NCI-H1930 (cell line): ENCODE measurements at regions not wholly inside any gene's neighbourhood (a gene's known extent, or its start where the extent isn't known, plus 50 kb on each side); places are given as distances from the start of the nearest gene placed in this dataset.

Experiments
- DNase-seq, 2 experiments: peaks; one replicate each; lab custom pipeline; 2025; lab: John Stamatoyannopoulos, UW

DNA sequence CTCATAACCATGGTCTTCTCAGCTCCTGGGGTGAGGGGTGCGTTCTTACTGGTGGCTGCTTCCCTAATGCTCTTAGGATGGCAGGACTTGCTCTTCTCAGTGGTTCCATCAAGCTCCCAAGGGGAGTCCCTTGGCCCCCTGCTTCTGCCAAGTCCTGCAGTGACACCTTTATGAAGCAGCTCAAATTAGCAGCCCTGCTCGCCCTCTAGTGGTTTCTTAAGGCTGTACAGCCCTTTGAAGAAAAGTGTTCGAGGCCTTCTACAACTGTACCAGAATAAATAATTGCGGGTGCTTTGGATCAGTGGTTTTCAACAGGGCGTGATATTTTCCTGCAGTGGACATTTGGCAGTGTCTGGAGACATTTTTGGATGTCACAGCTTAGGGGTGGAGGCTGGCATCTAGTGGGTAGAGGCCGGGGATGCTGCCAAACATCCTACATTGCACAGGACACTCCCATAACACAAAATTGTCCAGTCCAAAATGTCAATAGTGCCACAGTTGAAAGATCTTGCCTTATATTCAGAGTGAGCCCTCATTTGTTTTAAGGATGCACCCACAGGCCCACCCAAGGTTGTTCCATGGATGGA lies 204.7 kb upstream of the S100G start:
- DNase-seq, result peak in 1 of 2 experiments; percentile 4

DNA sequence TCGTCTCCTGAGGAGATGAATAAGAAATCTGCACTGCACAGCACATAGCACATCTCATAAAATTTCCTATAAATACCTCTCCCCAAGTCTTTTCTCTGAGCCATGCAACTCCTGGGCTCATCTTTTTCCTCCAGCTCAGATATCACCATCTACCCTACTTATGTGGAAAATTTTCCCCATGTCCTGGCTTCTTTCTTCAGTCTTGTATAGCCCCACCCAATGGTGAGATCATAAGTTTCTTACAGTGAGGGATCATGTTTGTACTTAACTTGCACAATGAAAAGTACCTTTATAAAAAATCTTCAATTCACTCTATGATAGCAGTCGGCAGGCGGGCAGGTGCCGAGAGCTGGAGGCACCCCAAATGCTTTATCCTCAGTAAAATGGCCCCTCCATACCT lies 198.6 kb upstream of the S100G start:
- DNase-seq, result no peak

DNA sequence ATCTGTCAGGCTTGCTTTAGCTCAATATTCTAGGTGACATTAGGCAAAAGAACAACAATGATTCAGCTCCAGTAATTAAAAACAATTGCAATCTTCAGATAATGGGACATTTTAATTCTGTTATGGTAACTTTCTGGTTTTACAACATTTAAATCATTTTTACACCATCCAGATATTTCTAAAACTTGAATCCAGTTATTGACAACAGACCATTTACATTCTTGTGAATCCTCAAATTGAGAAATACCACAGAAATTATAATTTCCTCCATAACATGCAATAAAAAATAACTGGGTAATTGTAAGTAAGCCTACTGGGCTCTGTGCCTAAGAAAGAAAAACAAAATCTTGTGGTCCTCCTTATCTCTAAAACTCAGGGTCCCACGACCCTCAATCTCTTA lies 195.0 kb upstream of the S100G start:
- DNase-seq, result no peak

DNA sequence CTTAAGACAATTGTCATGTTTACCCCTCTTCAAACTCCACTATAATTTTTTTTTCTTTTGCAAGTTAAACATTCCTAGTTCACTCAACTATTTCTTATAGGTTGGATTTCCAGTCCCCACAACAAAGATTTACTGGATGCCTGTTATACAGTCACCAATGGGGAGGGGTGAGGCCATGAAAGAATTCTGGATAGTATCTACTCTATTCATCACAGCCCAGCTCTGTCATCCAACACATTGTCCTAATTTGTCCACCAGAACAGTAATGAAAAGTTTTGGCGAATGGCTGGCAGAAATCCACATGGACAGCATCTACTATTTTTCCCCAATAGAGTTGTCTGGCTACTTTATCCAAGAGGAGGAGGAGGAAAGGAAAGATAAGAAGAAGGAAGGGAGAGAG lies 192.7 kb upstream of the S100G start:
- DNase-seq, result no peak

DNA sequence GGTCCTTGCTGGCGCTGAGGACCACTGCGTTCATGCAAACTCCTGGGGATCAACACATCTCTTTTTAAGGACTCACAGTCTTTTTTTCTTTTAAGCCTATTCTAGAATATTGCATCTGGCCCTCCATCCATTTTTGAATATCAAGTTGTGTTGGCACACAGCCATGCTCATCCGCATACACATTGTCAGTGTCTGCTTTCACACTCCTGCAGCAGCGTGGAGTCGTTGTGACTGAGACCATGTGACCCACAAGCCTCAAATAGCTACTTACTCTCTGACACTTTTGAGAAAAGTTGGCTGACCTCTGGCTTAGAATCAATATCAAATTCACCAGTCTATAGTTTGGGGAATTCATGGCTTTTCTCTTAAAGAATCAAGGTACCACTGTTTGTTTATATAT lies 191.8 kb upstream of the S100G start:
- DNase-seq, result no peak

DNA sequence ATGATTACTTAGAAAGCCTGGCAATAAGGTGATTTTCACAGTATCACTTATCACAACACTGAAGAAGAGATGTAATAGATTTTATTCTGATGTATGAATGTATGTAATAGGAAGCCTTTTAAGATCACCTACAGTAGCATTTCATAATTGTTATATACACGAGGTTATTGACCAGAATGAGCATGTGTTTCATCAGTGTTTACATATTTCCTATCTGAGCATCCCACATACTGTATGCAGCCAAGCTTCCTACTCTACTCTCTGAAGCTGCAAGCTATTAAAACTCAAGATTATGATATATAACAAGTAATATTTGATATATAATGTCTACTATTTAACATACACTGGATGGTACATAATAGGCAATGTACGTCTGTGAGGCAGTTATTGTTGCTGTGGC lies 190.9 kb upstream of the S100G start:
- DNase-seq, result no peak

DNA sequence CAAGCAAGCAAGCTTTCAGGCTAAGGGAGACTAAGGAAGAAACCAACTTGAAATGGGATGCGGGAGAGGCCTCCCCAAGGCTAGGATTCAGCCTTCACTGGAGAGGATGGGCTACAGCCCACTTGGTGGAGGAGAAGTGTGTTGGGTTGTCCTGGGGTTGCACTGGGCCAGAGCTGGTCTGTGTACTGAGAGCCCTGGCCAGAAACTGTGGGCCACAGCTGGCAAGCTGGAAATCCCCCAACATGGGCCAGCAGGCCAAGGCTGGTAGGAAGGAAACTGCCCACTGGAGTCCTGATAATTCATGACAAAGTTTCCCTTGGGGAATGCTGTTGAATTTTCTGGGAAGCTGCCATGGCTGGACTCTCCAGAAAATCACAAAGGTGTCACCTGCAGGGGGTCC lies 188.0 kb upstream of the S100G start:
- no peak for DNase-seq

DNA sequence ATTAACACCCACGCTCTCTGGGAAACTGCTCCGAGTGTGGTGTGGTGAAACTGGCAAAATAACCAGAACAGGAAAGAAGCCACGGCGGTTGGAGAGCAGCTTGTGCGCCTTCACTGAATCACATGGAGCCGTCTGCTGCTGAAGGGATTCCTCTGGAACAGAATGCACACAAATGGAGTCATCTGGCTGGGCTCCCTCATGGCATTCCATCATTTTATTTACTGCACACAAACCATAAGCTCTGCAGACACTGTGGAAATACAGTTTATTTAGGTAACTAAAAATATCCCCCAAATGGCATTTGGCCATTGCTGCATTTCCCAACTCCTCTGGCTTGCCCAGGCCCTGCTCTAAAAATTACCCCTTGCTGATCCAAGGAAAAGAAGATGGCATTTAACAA lies 187.0 kb upstream of the S100G start:
- DNase-seq, result no peak

DNA sequence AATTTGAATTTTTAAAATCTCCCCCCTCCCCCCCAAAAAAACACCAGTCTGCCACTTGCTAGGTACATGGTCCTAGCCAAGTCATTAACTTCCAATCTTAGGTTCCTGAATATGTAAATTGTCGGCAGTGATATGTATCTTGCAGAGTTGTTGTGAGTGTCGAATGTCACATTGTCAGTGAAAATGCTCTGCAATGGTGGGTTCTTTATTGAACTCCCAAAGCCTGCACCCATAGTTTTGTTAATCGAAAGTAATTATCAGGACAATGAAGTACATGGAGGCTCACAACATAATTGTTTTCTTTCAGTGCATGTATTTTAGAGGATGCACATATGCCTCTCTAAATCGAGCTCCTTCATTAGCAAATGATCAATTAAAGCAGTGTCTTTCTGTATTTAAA lies 185.6 kb upstream of the S100G start:
- DNase-seq, result no peak

DNA sequence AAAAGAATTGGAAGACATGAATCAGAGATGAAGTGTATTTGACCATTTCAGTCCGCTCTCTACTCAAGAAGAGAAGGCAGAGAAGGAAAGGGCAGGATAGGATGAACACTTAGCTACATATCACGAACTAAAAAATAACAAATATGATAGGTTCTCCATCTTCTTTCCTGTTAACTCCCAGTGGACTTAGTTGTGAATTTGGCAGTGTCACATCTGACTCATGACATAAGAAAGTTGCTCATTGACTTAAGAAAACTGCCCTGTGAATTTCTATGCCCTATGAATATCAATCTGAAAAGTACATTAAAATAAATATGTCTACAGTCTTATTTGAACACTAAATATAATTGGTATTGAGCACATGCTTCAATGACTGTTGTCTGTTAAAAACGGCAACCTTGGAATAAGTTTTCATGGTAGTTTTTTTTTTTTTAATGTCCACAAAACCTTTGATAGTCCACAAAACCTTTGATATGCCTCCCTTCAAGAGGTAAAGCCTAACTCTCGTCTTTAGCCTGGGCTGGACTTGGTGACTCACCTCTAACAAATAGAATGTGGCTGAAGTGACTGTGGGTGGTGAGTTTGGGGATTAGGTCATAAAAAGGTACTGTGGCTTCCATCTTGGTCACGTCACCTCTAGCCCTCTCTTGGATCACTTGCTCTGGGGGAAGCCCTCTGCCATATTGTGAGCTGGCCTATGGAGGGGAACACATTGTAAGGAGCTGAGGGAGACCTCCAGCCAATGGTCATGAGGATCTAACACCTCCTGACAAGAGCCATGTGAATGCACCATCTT lies 184.7 kb upstream of the S100G start:
- no peak for DNase-seq

DNA sequence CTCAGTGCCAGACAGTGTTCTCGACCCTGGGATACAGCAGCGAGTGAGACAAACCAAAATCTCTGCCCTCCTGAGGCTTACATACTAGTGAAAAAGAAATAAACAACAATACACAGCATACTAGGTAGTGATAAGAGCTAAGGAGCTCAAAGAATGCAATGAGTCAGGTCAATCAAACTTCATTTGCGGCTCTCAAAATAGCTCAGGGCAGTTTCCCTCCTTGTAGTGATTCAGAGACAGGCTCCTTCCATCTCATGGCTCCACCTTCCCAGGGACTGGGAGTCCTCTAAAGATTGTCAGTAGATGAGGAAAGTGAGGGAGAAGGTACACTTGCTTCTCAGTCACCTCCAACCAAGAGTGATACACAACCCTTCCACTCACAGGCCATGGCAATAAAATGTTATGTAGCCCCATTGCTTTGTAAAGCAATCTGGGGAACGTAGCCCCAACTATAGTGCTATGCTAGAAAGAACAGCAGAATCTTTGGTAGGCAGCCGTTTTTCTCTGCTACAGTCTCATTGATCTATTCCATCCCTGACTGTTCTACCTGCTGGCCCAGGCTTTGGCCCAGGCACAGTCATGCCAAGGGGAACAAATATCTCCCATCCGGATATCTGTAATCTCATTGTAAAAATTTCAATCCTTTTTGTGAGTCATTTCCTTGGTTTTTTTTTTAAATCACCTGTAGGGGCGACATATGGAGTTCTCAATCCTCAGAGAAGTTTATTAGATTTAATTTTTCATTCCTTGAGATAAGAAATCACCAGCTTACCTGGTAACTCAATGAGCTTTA lies 183.1 kb upstream of the S100G start:
- no peak for DNase-seq

DNA sequence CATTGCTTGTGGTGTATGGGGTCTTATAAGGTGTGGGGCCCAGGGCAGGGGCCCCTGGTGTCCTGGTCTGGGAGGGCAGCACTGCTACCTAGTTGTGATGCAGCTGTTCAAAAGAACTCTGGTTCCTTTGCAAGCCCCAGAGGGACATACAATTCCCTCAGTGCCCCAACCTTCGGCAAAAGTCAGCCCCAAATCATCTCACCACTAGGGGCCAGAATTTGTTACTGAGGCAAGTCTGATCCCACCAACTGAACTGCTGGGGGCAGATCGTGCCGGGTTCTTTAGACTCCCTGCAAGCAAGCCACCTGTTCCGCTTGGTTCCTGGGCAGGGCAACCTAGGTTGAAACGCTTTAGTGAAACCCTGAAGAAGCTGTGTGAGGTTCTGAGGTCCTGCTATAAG lies 180.1 kb upstream of the S100G start:
- no peak for DNase-seq

DNA sequence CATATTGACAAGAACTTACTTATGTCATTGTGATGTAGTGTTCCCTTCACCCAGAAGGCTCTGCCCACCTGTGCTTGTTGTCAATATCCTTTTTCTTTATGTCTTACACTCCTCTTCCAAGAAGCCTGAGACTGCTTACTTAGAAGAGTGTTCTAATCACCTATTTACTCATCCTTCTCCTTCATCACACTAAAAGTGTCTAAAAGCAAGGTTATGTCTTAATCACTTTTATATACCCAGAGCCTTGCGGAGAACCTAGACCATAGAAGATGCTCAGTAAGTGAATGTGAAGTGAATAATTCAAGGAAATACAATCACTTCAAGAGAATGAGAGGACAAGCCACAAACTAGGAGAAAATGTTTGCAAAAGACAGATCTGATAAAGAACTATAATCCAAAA lies 177.6 kb upstream of the S100G start:
- no peak for DNase-seq

DNA sequence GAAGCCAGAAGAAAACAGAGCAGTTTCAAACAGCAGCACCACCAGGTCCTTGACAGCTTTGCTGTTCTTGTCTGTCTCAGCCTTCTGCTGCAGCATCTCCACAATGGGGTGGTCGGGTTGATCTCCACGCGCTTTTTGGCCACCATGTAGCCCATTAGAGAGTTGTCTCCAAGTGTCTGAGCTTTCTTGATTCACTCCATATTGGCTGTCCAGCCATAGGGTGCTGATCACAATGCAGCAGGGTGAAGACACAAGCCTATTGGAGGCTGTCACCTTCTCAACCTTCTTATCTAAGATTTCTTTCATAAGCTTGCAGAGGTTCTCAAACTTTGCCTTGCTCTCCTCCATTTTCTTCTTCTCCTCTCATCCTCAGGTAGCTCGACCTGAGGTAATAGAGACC lies 175.4 kb upstream of the S100G start:
- DNase-seq, result no peak

DNA sequence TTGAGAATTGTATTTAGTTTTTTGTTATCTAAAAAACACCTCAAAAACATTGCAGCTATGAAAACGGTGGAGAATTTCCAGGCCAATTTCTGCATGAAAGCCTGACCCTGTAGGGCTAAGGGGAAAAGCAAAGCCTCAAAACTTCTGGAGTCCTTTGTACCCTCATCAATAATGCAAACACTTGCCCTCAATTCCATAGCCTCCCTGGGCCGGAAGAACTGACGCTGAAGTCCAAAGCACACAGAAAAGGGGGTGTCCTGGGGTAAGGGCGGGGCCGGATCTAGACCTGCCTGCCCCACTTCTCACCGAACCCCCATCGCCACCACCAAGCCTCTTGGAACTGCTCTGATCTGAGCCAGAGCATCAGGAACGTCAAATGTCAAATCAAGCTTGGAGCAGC lies 173.9 kb upstream of the S100G start:
- no peak for DNase-seq

DNA sequence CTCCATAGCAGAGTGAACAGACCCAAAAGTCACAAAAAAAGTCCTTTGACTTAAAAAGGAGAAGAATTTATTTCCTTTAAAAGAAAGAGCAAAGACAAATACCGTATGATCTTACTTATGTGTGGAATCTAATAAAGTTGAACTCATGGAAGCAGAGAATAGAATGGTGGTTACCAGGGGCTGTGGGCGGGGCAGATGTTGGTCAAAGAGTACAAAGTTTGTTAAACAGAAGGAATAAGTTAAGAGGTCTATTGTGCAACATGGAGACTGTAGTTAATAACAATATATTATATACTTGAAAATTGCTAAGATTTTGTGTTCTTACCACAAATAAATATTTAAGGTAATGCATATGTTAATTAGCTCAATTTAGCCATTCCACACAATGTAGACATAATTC lies 173.3 kb upstream of the S100G start:
- DNase-seq, result no peak

DNA sequence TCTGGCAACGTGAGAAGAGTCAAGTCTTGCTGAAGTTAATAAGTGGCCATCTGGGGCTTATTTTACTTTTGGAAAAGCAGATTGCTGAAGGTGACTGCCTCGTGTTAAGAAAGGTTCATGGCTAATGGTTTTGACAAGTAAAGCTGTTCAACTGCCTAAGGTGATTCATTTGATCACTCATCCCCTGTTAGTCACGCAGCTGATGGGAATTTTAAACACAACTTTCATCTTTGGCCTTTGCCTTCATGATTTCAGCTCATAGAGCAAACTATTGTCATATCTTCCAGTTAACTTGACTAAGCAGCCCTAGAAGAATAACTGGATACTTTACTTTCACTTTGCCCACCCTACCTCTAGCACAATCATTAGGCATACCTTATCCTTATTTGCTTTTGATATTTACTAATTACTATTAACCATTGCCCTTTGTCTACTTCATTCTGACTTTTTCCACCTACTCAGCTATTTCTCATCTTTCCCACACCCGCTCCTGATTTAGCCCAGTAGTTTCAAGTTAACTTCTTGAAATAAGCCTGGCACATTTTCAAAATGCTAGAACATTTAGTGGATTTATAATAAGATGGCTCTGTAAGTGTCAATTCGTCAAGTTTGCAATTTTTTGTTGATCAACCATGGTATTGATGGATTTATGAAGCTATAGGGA lies 170.6 kb upstream of the S100G start:
- no peak for DNase-seq

DNA sequence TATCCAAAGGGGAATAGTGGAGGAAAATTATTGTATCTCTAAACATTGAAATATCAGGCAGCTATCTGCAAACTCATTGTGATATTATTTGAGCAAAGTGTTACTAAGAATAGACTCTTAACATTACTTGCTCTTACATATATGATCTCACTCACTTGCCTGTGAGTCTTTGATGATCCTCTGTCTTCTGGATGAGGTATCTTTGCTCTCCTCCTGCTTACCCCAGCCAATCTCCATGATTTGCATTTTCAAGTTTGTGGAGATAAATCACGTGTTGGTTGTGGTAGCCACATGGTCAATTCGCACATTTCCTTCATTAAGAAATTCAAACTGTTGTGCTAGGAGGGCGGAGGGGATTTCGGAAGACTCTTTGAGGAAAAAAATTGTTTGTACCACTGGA lies 169.9 kb upstream of the S100G start:
- no peak for DNase-seq

DNA sequence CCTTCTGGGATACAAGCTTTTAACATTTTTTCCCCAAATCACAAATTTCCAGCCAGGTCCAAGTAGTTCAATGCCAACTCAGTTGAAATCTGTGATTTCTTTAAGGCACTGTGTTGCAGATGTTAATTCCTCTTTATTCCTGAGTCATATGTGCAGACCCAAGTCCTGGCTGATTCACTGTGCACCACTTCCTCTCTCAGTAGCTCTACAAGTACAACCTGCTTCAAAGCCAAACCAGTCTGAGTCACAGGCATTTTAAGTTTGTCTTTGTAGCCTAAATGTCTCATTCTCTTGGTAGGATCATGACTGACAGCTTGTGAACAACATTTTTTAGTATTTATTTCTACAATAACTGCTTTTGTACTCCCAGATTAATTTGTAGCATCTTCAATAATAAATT lies 165.6 kb upstream of the S100G start:
- no peak for DNase-seq

DNA sequence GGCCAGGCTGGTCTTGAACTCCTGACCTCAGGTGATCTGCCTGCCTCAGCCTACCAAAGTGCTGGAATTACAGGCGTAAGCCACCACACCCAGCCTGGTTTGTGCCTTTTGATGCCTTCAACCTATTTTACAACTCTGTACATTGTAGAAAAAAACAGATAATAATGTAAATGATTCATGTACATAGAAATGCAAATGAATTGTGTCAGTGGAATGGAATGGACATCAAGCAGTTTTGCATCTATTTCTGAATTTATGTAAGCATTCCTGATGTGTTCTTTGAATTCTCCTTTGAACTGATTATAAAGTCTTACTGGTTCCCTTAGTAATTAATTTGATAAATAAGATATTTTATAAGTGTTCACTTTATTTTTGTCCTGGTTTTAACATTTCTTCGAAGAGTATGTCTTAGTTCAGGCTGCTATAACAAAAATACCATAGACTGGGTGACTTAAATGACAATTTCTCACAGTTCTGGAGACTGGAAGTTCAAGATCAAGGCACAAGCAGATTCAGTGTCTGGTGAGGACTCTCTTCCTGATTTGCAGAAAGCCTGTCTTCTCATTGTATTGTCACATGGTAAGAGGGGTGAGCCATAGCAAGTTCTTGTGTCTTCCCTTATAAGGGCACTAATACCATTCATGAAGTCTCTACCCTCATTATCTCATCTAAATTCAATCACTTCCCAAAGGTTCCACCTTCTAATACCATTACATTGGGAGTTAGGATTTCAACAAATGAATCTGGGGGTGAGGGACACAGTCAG lies 162.2 kb upstream of the S100G start:
- no peak for DNase-seq

DNA sequence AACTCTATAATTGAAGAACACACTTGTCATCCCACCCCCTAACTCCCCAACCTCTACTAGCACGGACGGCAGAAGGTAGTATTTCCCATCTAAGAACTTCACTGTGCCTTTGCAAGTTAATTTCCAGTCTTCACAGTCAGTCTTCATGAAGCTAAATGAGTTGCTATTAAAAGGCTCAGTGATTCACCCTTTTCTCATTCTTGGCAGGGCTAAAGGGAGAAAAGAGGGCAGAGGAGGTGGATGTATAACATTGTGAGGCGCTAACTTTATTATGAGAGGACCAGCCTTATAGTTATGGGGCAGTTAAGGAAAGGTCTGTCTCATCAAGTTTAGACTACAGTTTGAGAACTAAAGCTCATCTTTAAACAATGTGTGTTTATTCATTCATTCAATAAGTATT lies 161.0 kb upstream of the S100G start:
- DNase-seq, result no peak

DNA sequence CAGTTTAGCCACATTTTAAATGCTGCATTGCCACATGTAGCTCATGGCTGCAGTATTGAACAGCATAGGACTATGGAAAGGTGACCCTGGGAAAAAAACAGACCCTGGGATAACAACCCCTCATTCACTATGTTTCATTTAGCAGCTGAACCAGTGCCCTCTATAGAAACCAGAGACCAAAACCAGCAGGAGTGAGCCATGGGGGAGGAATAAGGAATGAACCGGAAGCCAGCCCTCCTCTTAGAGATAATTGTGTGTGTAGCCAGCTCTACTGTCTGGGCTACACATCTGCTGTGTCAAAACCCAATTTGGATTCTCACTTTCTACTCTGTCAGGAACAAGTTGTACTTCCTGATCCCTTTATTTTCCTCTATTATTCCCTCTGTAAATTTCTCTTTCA lies 158.5 kb upstream of the S100G start:
- DNase-seq, result no peak
